Neural cell (in vitro differentiated cells): ENCODE measurements at regions not wholly inside any gene's neighbourhood (a gene's known extent, or its start where the extent isn't known, plus 50 kb on each side); places are given as distances from the start of the nearest gene placed in this dataset.

Experiments used
- H2AFZ ChIP-seq: fragments of 200-600, 300-800 bp; sonication (generic), shearing (Covaris generic); 2 replicates; pipeline ENCODE4 v1.6.0; 2014; ENCODE audit warnings: low read depth, mild to moderate bottlenecking, antibody characterized with exemption, low read length, moderate library complexity
- H3F3A ChIP-seq: fragments of 200-600 bp; shearing (Covaris generic); 2 replicates; pipeline ENCODE4 v1.6.1; 2016; ENCODE audit warnings: mild to moderate bottlenecking, moderate library complexity, mixed read lengths, antibody characterized with exemption, low read length; ENCODE audit not compliant: insufficient read depth, poor library complexity, severe bottlenecking
- H3K27ac ChIP-seq: fragments of 200-600, 300-800 bp; sonication (generic), shearing (Covaris generic); 2 replicates; pipeline ENCODE4 v1.5.1; 2014; ENCODE audit warnings: mild to moderate bottlenecking, low read length, moderate library complexity
- H3K27me3 ChIP-seq: fragments of 300-800, 200-600 bp; sonication (generic), shearing (Covaris generic); 2 replicates; pipeline ENCODE4 v1.6.0; 2014; ENCODE audit warnings: mild to moderate bottlenecking, low read depth, low read length, moderate library complexity; ENCODE audit not compliant: insufficient read depth
- H3K36me3 ChIP-seq: fragments of 300-800, 200-600 bp; sonication (generic), shearing (Covaris generic); 2 replicates; pipeline ENCODE4 v1.5.1; 2014; ENCODE audit warnings: mild to moderate bottlenecking, antibody characterized with exemption, low read length, moderate library complexity; ENCODE audit not compliant: insufficient read depth
- H3K4me2 ChIP-seq: fragments of 300-800, 200-600 bp; sonication (generic), shearing (Covaris generic); 2 replicates; pipeline ENCODE4 v1.6.0; 2014; ENCODE audit warnings: mild to moderate bottlenecking, low read length
- H3K4me3 ChIP-seq: fragments of 300-800, 200-600 bp; sonication (generic), shearing (Covaris generic); 2 replicates; pipeline ENCODE4 v1.5.1; 2014; ENCODE audit warnings: mild to moderate bottlenecking, low read length, moderate library complexity
- H3K79me2 ChIP-seq: fragments of 200-600 bp; shearing (Covaris generic); replicated peaks from 2 replicates; pipeline ENCODE4 v1.6.0; 2014; ENCODE audit warnings: mild to moderate bottlenecking, low read length, moderate library complexity; ENCODE audit not compliant: insufficient read depth
- H3K9ac ChIP-seq: fragments of 300-800, 200-600 bp; sonication (generic), shearing (Covaris generic); 2 replicates; pipeline ENCODE4 v1.6.1; 2016; ENCODE audit warnings: mild to moderate bottlenecking, low read length, mixed read lengths
- H3K9me2 ChIP-seq: fragments of 200-600 bp; shearing (Covaris generic); 2 replicates; pipeline ENCODE4 v1.6.1; 2016; ENCODE audit warnings: mild to moderate bottlenecking, low read length, mixed read lengths; ENCODE audit not compliant: insufficient read depth
- H3K9me3 ChIP-seq: fragments of 200-600, 300-800 bp; sonication (generic), shearing (Covaris generic); 2 replicates; pipeline ENCODE4 v1.6.1; 2016; ENCODE audit warnings: mild to moderate bottlenecking, mixed run types, low read length, moderate library complexity, mixed read lengths
- H4K20me1 ChIP-seq: fragments of 200-600 bp; shearing (Covaris generic); 2 replicates; pipeline ENCODE4 v1.6.1; 2016; ENCODE audit warnings: mild to moderate bottlenecking, mixed run types; ENCODE audit not compliant: insufficient read depth
- CTCF ChIP-seq: fragments of 450-650 bp; IDR thresholded peaks from 2 replicates; pipeline ENCODE4 v1.5.1; 2014; ENCODE audit warnings: antibody characterized with exemption, mild to moderate bottlenecking, moderate library complexity; ENCODE audit not compliant: poor library complexity, severe bottlenecking
- EP300 ChIP-seq: fragments of 450-650 bp; conservative IDR thresholded peaks from 2 replicates; pipeline ENCODE4 v1.6.1; 2014; ENCODE audit warnings: antibody characterized with exemption, mild to moderate bottlenecking, moderate library complexity; ENCODE audit not compliant: poor library complexity, severe bottlenecking
- EZH2 ChIP-seq: fragments of 200-600, 300-800 bp; shearing (Covaris generic), sonication (generic); IDR thresholded peaks from 2 replicates; pipeline ENCODE4 v1.6.1; 2014; ENCODE audit warnings: antibody characterized with exemption, low read length, borderline replicate concordance, mild to moderate bottlenecking; ENCODE audit not compliant: insufficient read depth, poor library complexity, severe bottlenecking
- MXI1 ChIP-seq: fragments of 450-650 bp; conservative IDR thresholded peaks from 2 replicates; pipeline ENCODE4 v1.6.1; 2014; ENCODE audit warnings: antibody characterized with exemption, mild to moderate bottlenecking; ENCODE audit not compliant: poor library complexity, severe bottlenecking
- POLR2AphosphoS5 ChIP-seq: IDR thresholded peaks from 2 replicates; pipeline ENCODE4 v1.6.1; 2012
- RAD21 ChIP-seq: fragments of 450-650 bp; conservative IDR thresholded peaks from 2 replicates; pipeline ENCODE4 v1.6.1; 2014; ENCODE audit warnings: antibody characterized with exemption, mild to moderate bottlenecking, moderate library complexity
- REST ChIP-seq: IDR thresholded peaks from 2 replicates; pipeline ENCODE4 v1.6.1; 2012; ENCODE audit warnings: borderline replicate concordance
- TAF1 ChIP-seq: IDR thresholded peaks from 2 replicates; pipeline ENCODE4 v1.6.1; 2012; ENCODE audit warnings: low read depth

DNA sequence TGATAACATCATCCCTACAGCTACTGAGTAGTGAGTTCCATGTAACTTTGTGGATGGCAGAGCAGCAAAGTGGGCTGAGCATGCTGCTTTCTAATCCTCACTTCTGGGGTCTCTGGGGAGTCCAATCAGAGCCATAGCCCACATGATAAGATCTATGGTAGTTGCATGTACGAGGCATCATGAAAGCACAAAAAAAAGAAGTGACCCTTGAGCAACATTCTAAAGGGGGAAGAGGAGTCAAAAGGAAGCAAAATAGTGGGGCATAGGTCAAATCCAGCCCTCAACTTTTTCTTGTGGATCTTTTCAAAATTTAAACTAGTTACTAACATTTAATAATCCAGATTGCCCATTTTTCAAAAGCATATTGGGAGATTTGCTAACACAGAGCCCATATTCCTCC lies 208.5 kb upstream of the TOX3 start:
- Histone ChIP-seq H3K27me3 (no peaks in the 10 kb centered on the region), H3K79me2 (no peaks in the 10 kb centered on the region), H3K9me3 (no peaks in the 10 kb centered on the region), H3K27ac (no peak overlapping the region), H4K20me1 (no peaks in the 10 kb centered on the region), H3K4me3 (no peak overlapping the region), H3K36me3 (no peaks in the 10 kb centered on the region), H3K4me2 (no peak overlapping the region), H3K9me2 (no peaks in the 10 kb centered on the region), H3K9ac (no peak overlapping the region), H2AFZ (no peak overlapping the region), H3F3A (no peaks in the 10 kb centered on the region)
- TF ChIP-seq CTCF (no peak), POLR2AphosphoS5 (no peak), TAF1 (no peak), REST (no peak), RAD21 (no peak), EZH2 (no peak)

GRCh38 chr16:52751035-52751434 lies 204.1 kb upstream of the TOX3 start:
- H3K4me3 ChIP-seq: no peak overlapping the region
- H3K9me2 ChIP-seq: no peaks in the 10 kb centered on the region
- H4K20me1 ChIP-seq: no peaks in the 10 kb centered on the region
- no peak for TF ChIP-seq REST
- TF ChIP-seq CTCF: no peak
- no peak for TF ChIP-seq TAF1
- TF ChIP-seq EP300: no peak
- no peak for TF ChIP-seq MXI1
- TF ChIP-seq POLR2AphosphoS5: no peak
- no peaks in the 10 kb centered on the region for H3K79me2 ChIP-seq
- no peaks in the 10 kb centered on the region for H3K36me3 ChIP-seq
- H3K27ac ChIP-seq: no peak overlapping the region
- no peaks in the 10 kb centered on the region for H3K27me3 ChIP-seq
- no peaks in the 10 kb centered on the region for H3F3A ChIP-seq
- H2AFZ ChIP-seq: no peak overlapping the region
- no peak overlapping the region for H3K4me2 ChIP-seq
- no peak overlapping the region for H3K9ac ChIP-seq
- H3K9me3 ChIP-seq: no peaks in the 10 kb centered on the region
